Activated B cell treated with CpG ODN at 0.5 μM for 24 hours (primary cell): ENCODE measurements at regions not wholly inside any gene's neighbourhood (a gene's known extent, or its start where the extent isn't known, plus 50 kb on each side); places are given as distances from the start of the nearest gene placed in this dataset.

ENCODE experiments used
- ATAC-seq: fragments of 200-7000 bp; cut with Tn5 transposase; one replicate; pipeline ENCODE4 v1.10.0; 2021; ENCODE audit warnings: low read depth, mild to moderate bottlenecking, moderate library complexity
- CTCF ChIA-PET: fragments of 350-600 bp; sonication (Branson Sonifier 250); formaldehyde crosslinking; loops from one replicate; lab custom pipeline; 2021; ENCODE audit warnings: antibody characterized with exemption; lab: Charles Lee
- POLR2A ChIA-PET: fragments of 350-600 bp; sonication (Branson Sonifier 250); formaldehyde crosslinking; loops from one replicate; lab custom pipeline; 2021; ENCODE audit warnings: antibody characterized with exemption; lab: Charles Lee
- DNase-seq: peaks from one replicate; pipeline ENCODE4 v3.0.0; 2022
- H3K27ac Mint-ChIP-seq: one replicate; pipeline ENCODE4 v1.8.0; 2020; ENCODE audit warnings: mixed read lengths
- H3K27me3 Mint-ChIP-seq: one replicate; pipeline ENCODE4 v1.8.0; 2021; ENCODE audit warnings: mixed read lengths
- H3K36me3 Mint-ChIP-seq: one replicate; pipeline ENCODE4 v1.8.0; 2021; ENCODE audit warnings: low read depth, mixed read lengths
- H3K4me1 Mint-ChIP-seq: one replicate; pipeline ENCODE4 v1.8.0; 2021; ENCODE audit warnings: mixed read lengths
- H3K4me3 Mint-ChIP-seq: one replicate; pipeline ENCODE4 v1.8.0; 2020; ENCODE audit warnings: mild to moderate bottlenecking, mixed read lengths
- H3K9me3 Mint-ChIP-seq: one replicate; pipeline ENCODE4 v1.8.0; 2020; ENCODE audit warnings: mixed read lengths
- intact Hi-C: fragments of 100-400 bp; cut with micrococcal nuclease; formaldehyde crosslinking; loops from one replicate; pipeline ENCODE4 v1.15.1; 2024
- TF ChIP-seq, protein P1 (sequence below): fragments of 200-600 bp; IDR thresholded peaks from one replicate; pipeline ENCODE4 v1.8.0; 2022; ENCODE audit warnings: antibody characterized with exemption, mild to moderate bottlenecking

DNA sequence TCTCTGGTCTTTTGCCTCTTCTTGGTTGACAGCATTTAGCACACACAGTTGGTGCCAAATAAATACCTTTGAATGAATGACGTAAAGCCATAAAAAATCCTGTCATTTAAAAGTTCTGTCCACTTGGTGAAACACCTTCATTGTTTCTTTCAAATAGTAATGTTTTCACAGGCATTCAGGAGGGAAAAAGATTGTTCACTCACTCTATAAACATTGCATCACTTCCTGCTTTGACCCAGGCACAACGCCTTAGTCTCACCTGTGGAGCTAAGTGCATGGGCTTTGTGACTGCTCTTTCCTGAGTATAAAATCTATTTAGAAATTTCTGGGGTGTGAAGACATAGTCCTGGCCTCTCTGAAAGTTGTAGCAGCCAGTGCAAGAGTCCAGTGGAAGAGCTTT lies 88.9 kb upstream of the CXCL14 start:
- no peak for DNase-seq
- POLR2A ChIA-PET: no interaction called here
- TF ChIP-seq, protein P1, sequence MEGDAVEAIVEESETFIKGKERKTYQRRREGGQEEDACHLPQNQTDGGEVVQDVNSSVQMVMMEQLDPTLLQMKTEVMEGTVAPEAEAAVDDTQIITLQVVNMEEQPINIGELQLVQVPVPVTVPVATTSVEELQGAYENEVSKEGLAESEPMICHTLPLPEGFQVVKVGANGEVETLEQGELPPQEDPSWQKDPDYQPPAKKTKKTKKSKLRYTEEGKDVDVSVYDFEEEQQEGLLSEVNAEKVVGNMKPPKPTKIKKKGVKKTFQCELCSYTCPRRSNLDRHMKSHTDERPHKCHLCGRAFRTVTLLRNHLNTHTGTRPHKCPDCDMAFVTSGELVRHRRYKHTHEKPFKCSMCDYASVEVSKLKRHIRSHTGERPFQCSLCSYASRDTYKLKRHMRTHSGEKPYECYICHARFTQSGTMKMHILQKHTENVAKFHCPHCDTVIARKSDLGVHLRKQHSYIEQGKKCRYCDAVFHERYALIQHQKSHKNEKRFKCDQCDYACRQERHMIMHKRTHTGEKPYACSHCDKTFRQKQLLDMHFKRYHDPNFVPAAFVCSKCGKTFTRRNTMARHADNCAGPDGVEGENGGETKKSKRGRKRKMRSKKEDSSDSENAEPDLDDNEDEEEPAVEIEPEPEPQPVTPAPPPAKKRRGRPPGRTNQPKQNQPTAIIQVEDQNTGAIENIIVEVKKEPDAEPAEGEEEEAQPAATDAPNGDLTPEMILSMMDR: no peak
- Mint-ChIP-seq H3K27me3 (no peaks in the 10 kb centered on the region), H3K36me3 (no peaks in the 10 kb centered on the region), H3K9me3 (no peaks in the 10 kb centered on the region), H3K4me1 (no peaks in the 10 kb centered on the region), H3K4me3 (no peak overlapping the region), H3K27ac (no peak overlapping the region)
- no peak for ATAC-seq
- intact Hi-C loops: no loop called here
- CTCF ChIA-PET: no interaction called here

DNA sequence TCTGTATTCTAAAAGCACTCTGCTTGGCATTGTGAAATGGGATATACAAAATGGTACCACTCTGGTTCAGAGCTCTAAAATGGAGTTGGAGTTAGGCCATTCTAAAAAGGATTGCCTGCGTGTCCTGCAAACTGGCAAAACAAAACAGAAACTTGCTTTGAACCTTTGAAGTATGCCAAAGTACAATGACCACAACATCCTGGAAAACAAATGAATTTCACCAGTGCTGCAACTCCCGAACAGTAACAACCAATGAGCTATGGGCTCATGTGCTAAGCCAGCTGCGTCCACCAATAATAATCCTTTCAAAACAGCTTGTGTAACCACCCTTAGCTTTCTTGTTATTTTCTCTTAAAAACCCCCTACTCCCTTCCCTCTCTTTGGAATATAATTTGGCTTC lies 88.4 kb upstream of the CXCL14 start:
- POLR2A ChIA-PET: no interaction called here
- no peak for ATAC-seq
- Mint-ChIP-seq H3K36me3 (no peaks in the 10 kb centered on the region), H3K27me3 (no peaks in the 10 kb centered on the region), H3K27ac (no peak overlapping the region), H3K4me1 (no peaks in the 10 kb centered on the region), H3K4me3 (no peak overlapping the region), H3K9me3 (no peaks in the 10 kb centered on the region)
- CTCF ChIA-PET: no interaction called here
- TF ChIP-seq, protein P1: no peak
- DNase-seq: no peak
- intact Hi-C loops: no loop called here

DNA sequence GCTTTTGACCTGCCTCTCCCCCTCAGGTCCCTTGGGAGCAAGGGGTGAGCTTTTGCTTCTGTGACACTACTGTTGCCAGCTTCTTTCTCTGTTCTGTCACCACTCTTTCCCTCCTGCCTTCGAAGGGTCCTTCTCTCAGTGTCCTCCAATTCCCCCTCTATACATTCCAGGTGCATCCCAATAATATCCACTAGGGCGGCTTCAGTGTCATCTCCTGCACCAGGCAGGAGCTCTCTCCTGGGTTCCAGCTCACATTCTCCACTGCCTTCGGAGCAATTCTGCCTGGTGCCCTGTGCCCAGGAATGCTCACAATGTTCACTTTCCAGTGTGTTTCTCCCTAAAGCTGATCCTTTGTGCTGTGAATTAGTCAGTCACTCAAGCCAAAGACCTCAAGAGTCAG lies 83.9 kb upstream of the CXCL14 start:
- Mint-ChIP-seq H3K9me3 (peaks cover 11% of the 10 kb centered on the region), H3K4me3 (no peak overlapping the region), H3K4me1 (no peaks in the 10 kb centered on the region), H3K27me3 (no peaks in the 10 kb centered on the region), H3K27ac (no peak overlapping the region), H3K36me3 (no peaks in the 10 kb centered on the region)
- ChIA-PET POLR2A (no interaction called here), CTCF (no interaction called here)
- intact Hi-C loops: no loop called here
- DNase-seq (no peak), ATAC-seq (no peak)
- TF ChIP-seq, protein P1: no peak

DNA sequence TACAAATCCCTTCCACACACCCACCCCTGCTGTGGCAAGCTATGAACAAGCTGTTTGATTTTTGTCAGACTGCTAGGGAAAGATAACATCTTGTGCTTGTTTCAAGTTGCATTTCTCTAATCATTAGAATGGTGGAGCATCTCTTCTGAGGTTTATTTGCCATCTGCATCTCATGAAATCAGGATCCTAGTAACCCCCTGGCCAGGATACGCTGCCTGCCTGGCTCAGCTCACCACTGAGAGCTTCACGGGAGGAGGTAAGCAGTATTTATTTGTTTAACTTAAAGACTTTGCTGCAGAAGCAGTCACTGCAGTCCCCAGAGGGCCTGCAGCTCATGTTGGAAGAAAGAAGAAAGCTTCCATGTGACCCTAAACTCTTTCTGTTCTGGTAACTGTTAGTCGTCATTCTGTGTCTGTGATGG lies 83.3 kb upstream of the CXCL14 start:
- TF ChIP-seq, protein P1: no peak

DNA sequence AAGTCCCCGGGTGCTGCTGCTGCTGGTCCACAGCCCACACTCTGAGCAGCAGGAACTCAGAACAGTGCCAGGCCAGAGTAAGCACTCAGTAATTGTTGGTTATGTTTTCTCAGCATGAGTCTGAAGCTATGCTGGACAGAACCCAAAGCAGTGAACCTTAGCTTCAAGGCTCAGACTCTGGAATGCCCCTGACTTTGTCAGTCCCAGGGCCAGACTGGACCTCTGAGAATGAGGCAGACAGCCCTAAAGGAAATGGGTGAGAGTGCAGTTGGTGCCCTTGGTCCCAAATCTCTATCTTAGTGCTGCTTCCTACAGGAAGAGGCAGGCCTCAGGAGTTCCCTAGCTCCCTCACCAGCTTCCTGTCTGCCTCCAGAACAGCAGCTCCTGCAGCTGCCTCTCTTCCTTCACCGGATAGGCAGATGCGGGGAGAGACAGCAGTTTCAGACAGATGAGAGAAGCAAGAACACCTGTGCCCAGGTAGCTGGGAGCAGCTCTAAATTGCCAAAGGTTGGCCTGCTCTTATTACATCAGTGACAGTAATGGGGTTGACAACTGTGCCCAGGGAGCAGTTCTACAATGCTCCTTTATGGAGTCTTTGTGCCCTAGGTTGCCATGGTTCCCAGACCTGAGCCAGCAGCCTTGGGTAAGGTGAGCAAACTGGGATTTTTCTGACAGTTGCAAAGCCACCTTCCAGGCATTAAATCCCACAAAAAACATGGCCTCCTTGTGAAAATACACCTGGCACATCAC lies 82.2 kb upstream of the CXCL14 start:
- TF ChIP-seq, protein P1: no peak
- H3K4me3 Mint-ChIP-seq: no peak overlapping the region
- no peaks in the 10 kb centered on the region for H3K4me1 Mint-ChIP-seq
- no peak for DNase-seq
- intact Hi-C loops: no loop called here
- H3K36me3 Mint-ChIP-seq: no peaks in the 10 kb centered on the region
- no peak for ATAC-seq
- POLR2A ChIA-PET: no interaction called here
- peaks cover 11% of the 10 kb centered on the region for H3K9me3 Mint-ChIP-seq
- H3K27me3 Mint-ChIP-seq: no peaks in the 10 kb centered on the region
- CTCF ChIA-PET: no interaction called here
- no peak overlapping the region for H3K27ac Mint-ChIP-seq

More for the DNA sequence above, 83.3 kb upstream of the CXCL14 start:
- no peak for DNase-seq
- no peak for ATAC-seq
- Mint-ChIP-seq H3K27me3 (no peaks in the 10 kb centered on the region), H3K4me1 (no peaks in the 10 kb centered on the region), H3K27ac (no peak overlapping the region), H3K36me3 (no peaks in the 10 kb centered on the region), H3K9me3 (peaks cover 11% of the 10 kb centered on the region), H3K4me3 (no peak overlapping the region)
- intact Hi-C loops: no loop called here
- ChIA-PET POLR2A (no interaction called here), CTCF (no interaction called here)
